ENCODE measurements at regions not wholly inside any gene's neighbourhood (a gene's known extent, or its start where the extent isn't known, plus 50 kb on each side); places are given as distances from the start of the nearest gene placed in this dataset.

GRCh38 chr11:98180511-98180910 is 840.2 kb upstream of the CNTN5 start:
- DNase-seq = no peak
- no peaks in the 10 kb centered on the region for H3K9me1 ChIP-seq (ENCODE audit: insufficient read depth, low read length)
- no peaks in the 10 kb centered on the region for H3K36me3 ChIP-seq (ENCODE audit: control insufficient read depth, insufficient read depth, low read length)
- no peaks in the 10 kb centered on the region for H3K79me1 ChIP-seq (ENCODE audit: low read depth in 1 of 2, low read length in 2 of 2)
- H2AFZ ChIP-seq (replicated peaks; ENCODE audit: low read length, poor library complexity) = no peak overlapping the region
- H3K14ac ChIP-seq (replicated peaks; ENCODE audit: low read depth, low read length) = no peak overlapping the region
- H2BK120ac ChIP-seq (ENCODE audit: low read depth, low read length) = no peak overlapping the region
- H2BK15ac ChIP-seq (ENCODE audit: low read depth, low read length) = no peak overlapping the region
- WGBS, 2 experiments (ENCODE audit: extremely low coverage in 2 of 2, insufficient read length in 1 of 2) = no CpG with 5 or more reads among the region's 1 CpG
- H3K9ac ChIP-seq (ENCODE audit: low read depth, low read length) = no peak overlapping the region
- H3K4me2 ChIP-seq (ENCODE audit: low read depth, low read length) = no peak overlapping the region
- in situ Hi-C loops (cut with MboI; ENCODE audit: low sequenced_read_pairs) = no loop called here
- POLR2A ChIA-PET (ENCODE audit: unreplicated experiment) = no interaction called here
- no peak overlapping the region for H4K5ac ChIP-seq (ENCODE audit: low read depth, low read length)
- no peak overlapping the region for H3K18ac ChIP-seq (ENCODE audit: low read depth, low read length)
- H2AK5ac ChIP-seq (ENCODE audit: low read depth, low read length) = no peak overlapping the region
- H3K4me1 ChIP-seq (ENCODE audit: control insufficient read depth, insufficient read depth, low read length) = no peaks in the 10 kb centered on the region
- no peaks in the 10 kb centered on the region for H4K20me1 ChIP-seq (ENCODE audit: insufficient read depth, low read length)
- no peak overlapping the region for H4K8ac ChIP-seq (ENCODE audit: low read depth in 2 of 2, low read length in 2 of 2)
- CTCF ChIA-PET = interaction anchor here (0.6 kb wide), 1 partner anchor 45 kb away, joined by 5 read pairs; no protein-coding TSS in a partner anchor
- no peak overlapping the region for H3K4me3 ChIP-seq (ENCODE audit: insufficient read depth, low read depth, low read length)
- dilution Hi-C loops (cut with HindIII; ENCODE audit: low sequenced_read_pairs, unreplicated experiment) = no loop called here
- no peak overlapping the region for H4K91ac ChIP-seq (ENCODE audit: insufficient read depth, low read depth, low read length)
- H2BK20ac ChIP-seq (ENCODE audit: low read depth, low read length) = no peak overlapping the region
- H3K4ac ChIP-seq (ENCODE audit: low read depth, low read length) = no peak overlapping the region
- H3K27ac ChIP-seq (ENCODE audit: insufficient read depth, low read length) = no peak overlapping the region
- no peak overlapping the region for H2AK9ac ChIP-seq (replicated peaks; ENCODE audit: low read depth, low read length, poor library complexity)
- H3K9me3 ChIP-seq (ENCODE audit: control insufficient read depth, insufficient read depth, low read length) = peaks cover 12% of the 10 kb centered on the region
- ATAC-seq (ENCODE audit: low read depth) = no peak
- no peak overlapping the region for H3K56ac ChIP-seq (ENCODE audit: extremely low read depth, insufficient read depth, low read length)
- H3K27me3 ChIP-seq (ENCODE audit: control insufficient read depth, insufficient read depth, low read length) = no peaks in the 10 kb centered on the region
- no TSS peak for BruUV-seq (replicated peaks)
- no peak overlapping the region for H2BK5ac ChIP-seq (ENCODE audit: low read depth, low read length, poor library complexity, severe bottlenecking)
- intact Hi-C loops (cut with micrococcal nuclease) = no loop called here
- H3K23ac ChIP-seq (ENCODE audit: low read depth, low read length) = no peak overlapping the region
- TF ChIP-seq SMC3 (IDR thresholded peaks at IDR 0.05; ENCODE audit: low read depth, low read length) (no peak), CEBPB (IDR thresholded peaks at IDR 0.05; ENCODE audit: low read depth, low read length) (no peak), MAFK (IDR thresholded peaks at IDR 0.05; ENCODE audit: low read depth, low read length) (no peak), RCOR1 (IDR thresholded peaks at IDR 0.05; ENCODE audit: insufficient replicate concordance, low read length) (no peak), FOS (IDR thresholded peaks at IDR 0.05; ENCODE audit: low read depth, low read length) (no peak)
- TF ChIP-seq, protein P1, sequence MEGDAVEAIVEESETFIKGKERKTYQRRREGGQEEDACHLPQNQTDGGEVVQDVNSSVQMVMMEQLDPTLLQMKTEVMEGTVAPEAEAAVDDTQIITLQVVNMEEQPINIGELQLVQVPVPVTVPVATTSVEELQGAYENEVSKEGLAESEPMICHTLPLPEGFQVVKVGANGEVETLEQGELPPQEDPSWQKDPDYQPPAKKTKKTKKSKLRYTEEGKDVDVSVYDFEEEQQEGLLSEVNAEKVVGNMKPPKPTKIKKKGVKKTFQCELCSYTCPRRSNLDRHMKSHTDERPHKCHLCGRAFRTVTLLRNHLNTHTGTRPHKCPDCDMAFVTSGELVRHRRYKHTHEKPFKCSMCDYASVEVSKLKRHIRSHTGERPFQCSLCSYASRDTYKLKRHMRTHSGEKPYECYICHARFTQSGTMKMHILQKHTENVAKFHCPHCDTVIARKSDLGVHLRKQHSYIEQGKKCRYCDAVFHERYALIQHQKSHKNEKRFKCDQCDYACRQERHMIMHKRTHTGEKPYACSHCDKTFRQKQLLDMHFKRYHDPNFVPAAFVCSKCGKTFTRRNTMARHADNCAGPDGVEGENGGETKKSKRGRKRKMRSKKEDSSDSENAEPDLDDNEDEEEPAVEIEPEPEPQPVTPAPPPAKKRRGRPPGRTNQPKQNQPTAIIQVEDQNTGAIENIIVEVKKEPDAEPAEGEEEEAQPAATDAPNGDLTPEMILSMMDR (conservative IDR thresholded peaks at IDR 0.05; ENCODE audit: low read depth, low read length) = no peak
- TF ChIP-seq, protein P2, sequence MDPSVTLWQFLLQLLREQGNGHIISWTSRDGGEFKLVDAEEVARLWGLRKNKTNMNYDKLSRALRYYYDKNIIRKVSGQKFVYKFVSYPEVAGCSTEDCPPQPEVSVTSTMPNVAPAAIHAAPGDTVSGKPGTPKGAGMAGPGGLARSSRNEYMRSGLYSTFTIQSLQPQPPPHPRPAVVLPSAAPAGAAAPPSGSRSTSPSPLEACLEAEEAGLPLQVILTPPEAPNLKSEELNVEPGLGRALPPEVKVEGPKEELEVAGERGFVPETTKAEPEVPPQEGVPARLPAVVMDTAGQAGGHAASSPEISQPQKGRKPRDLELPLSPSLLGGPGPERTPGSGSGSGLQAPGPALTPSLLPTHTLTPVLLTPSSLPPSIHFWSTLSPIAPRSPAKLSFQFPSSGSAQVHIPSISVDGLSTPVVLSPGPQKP (IDR thresholded peaks at IDR 0.05; ENCODE audit: borderline replicate concordance, low read depth, low read length) = no peak

Data from IMR-90 (cell line).